NCI-H2227 (cell line): ENCODE measurements at regions not wholly inside any gene's neighbourhood (a gene's known extent, or its start where the extent isn't known, plus 50 kb on each side); places are given as distances from the start of the nearest gene placed in this dataset.

ENCODE experiments used
- DNase-seq: peaks from one replicate; lab custom pipeline; 2025; ENCODE audit not compliant: unreplicated experiment; lab: John Stamatoyannopoulos, UW

GRCh38 chr13:34647379-34648150 lies 294.5 kb upstream of the NBEA start:
- no peak for DNase-seq

GRCh38 chr13:34654203-34654602 lies 287.9 kb upstream of the NBEA start:
- DNase-seq: no peak

- no peak for DNase-seq
Observed at GRCh38 chr13:34654647-34655046, 287.4 kb upstream of the NBEA start.

GRCh38 chr13:34655554-34655953 lies 286.5 kb upstream of the NBEA start:
- no peak for DNase-seq

GRCh38 chr13:34657716-34658115 lies 284.4 kb upstream of the NBEA start:
- DNase-seq: no peak

GRCh38 chr13:34667286-34668218 lies 274.5 kb upstream of the NBEA start:
- DNase-seq: no peak

GRCh38 chr13:34671137-34671536 lies 270.9 kb upstream of the NBEA start:
- DNase-seq: no peak

GRCh38 chr13:34672631-34673030 lies 269.4 kb upstream of the NBEA start:
- no peak for DNase-seq

GRCh38 chr13:34675626-34676025 lies 266.4 kb upstream of the NBEA start:
- no peak for DNase-seq

- DNase-seq: no peak
Observed at GRCh38 chr13:34678154-34678553, 263.9 kb upstream of the NBEA start.

- no peak for DNase-seq
Observed at GRCh38 chr13:34681405-34681955, 260.6 kb upstream of the NBEA start.

- no peak for DNase-seq
Observed at GRCh38 chr13:34695063-34695462, 247.0 kb upstream of the NBEA start.

- no peak for DNase-seq
Observed at GRCh38 chr13:34696296-34696695, 245.8 kb upstream of the NBEA start.

GRCh38 chr13:34696741-34697140 lies 245.3 kb upstream of the NBEA start:
- no peak for DNase-seq

- no peak for DNase-seq
Observed at GRCh38 chr13:34698945-34699344, 243.1 kb upstream of the NBEA start.

- DNase-seq: no peak
Observed at GRCh38 chr13:34700155-34700554, 241.9 kb upstream of the NBEA start.

GRCh38 chr13:34701919-34702318 lies 240.2 kb upstream of the NBEA start:
- DNase-seq: no peak

- no peak for DNase-seq
Observed at GRCh38 chr13:34708566-34709313, 233.3 kb upstream of the NBEA start.

GRCh38 chr13:34719060-34719875 lies 222.8 kb upstream of the NBEA start:
- peak; percentile 4 for DNase-seq

GRCh38 chr13:34720618-34721017 lies 221.5 kb upstream of the NBEA start:
- DNase-seq: no peak
